HG03432 (cell line): ENCODE measurements at regions not wholly inside any gene's neighbourhood (a gene's known extent, or its start where the extent isn't known, plus 50 kb on each side); places are given as distances from the start of the nearest gene placed in this dataset.
"Not testable (repeated sequence)": the region's sequence is repeated elsewhere in the genome, so short reads cannot be mapped to it uniquely, and the experiment has no call there.

Experiments used
- ATAC-seq: cut with Tn5 transposase; IDR thresholded peaks from one replicate; pipeline ENCODE4 v1.9.1; 2021; ENCODE audit warnings: mild to moderate bottlenecking, moderate library complexity; ENCODE audit not compliant: unreplicated experiment

- ATAC-seq: no peak
Observed at GRCh38 chr5:82661933-82662332, 383.8 kb upstream of the RPS23 start.

- no peak for ATAC-seq
Observed at GRCh38 chr5:82661462-82661861, 383.3 kb upstream of the RPS23 start.

GRCh38 chr5:82659115-82659514 lies 381.0 kb upstream of the RPS23 start:
- no peak for ATAC-seq

GRCh38 chr5:82657033-82657699 lies 379.0 kb upstream of the RPS23 start:
- no peak for ATAC-seq

GRCh38 chr5:82656341-82656761 lies 378.2 kb upstream of the RPS23 start:
- ATAC-seq: no peak

- ATAC-seq: no peak
Observed at GRCh38 chr5:82655078-82655477, 376.9 kb upstream of the RPS23 start.

GRCh38 chr5:82649943-82650342 lies 371.8 kb upstream of the RPS23 start:
- ATAC-seq: no peak

GRCh38 chr5:82644766-82645165 lies 366.6 kb upstream of the RPS23 start:
- ATAC-seq: no peak

- ATAC-seq: no peak
Observed at GRCh38 chr5:82644229-82644628, 366.1 kb upstream of the RPS23 start.

GRCh38 chr5:82642313-82642712 lies 364.2 kb upstream of the RPS23 start:
- ATAC-seq: no peak

- peak; percentile 84 for ATAC-seq
Observed at GRCh38 chr5:82641331-82642003, 363.3 kb upstream of the RPS23 start.

GRCh38 chr5:82640916-82641315 lies 362.8 kb upstream of the RPS23 start:
- ATAC-seq: no peak

GRCh38 chr5:82639393-82640144 lies 361.4 kb upstream of the RPS23 start:
- no peak for ATAC-seq

- no peak for ATAC-seq
Observed at GRCh38 chr5:82636591-82636990, 358.4 kb upstream of the RPS23 start.

GRCh38 chr5:82635561-82636288 lies 357.6 kb upstream of the RPS23 start:
- ATAC-seq: peak; percentile 75

- ATAC-seq: no peak
Observed at GRCh38 chr5:82628364-82628910, 350.3 kb upstream of the RPS23 start.

- not testable (repeated sequence) for ATAC-seq
Observed at GRCh38 chr5:82626905-82627591, 348.9 kb upstream of the RPS23 start.

- not testable (repeated sequence) for ATAC-seq
Observed at GRCh38 chr5:82626012-82626411, 347.9 kb upstream of the RPS23 start.

- no peak for ATAC-seq
Observed at GRCh38 chr5:82624062-82624461, 345.9 kb upstream of the RPS23 start.
